PC-9 (cell line): ENCODE measurements at regions not wholly inside any gene's neighbourhood (a gene's known extent, or its start where the extent isn't known, plus 50 kb on each side); places are given as distances from the start of the nearest gene placed in this dataset.

Experiments
- BruUV-seq: library from RNA; stranded (reverse); fragments of 400-500 nt; replicated peaks from 2 replicates; lab custom pipeline; 2021; lab: Mats Ljungman, UMichigan
- CTCF ChIA-PET: fragments of 300-600 bp; sonication (Branson Sonifier 250); formaldehyde crosslinking; loops from one replicate; lab custom pipeline; 2022; ENCODE audit warnings: antibody characterized with exemption; lab: Charles Lee
- POLR2A ChIA-PET: fragments of 300-600 bp; sonication (Branson Sonifier 250); formaldehyde crosslinking; loops from one replicate; lab custom pipeline; 2022; ENCODE audit warnings: antibody characterized with exemption; ENCODE audit not compliant: unreplicated experiment; lab: Charles Lee
- DNase-seq, 2 experiments: peaks; one replicate each; pipeline versions ENCODE4 v3.0.0 to v3.0.0-alpha.2; 2015 to 2022; ENCODE audit warnings: mixed read lengths in 1 of 2
- H2AFZ ChIP-seq: fragments of 200-600 bp; sonication (generic); 2 replicates; pipeline ENCODE4 v1.8.1; 2017; ENCODE audit warnings: antibody characterized with exemption
- H3F3A ChIP-seq: fragments of 200-600 bp; sonication (generic); 2 replicates; pipeline ENCODE4 v1.8.1; 2017; ENCODE audit warnings: antibody characterized with exemption, mild to moderate bottlenecking, low read depth; ENCODE audit not compliant: insufficient read depth
- H3K27ac ChIP-seq: fragments of 200-600 bp; sonication (generic); 2 replicates; pipeline ENCODE4 v1.6.1; 2016; ENCODE audit warnings: mixed run types
- H3K27me3 ChIP-seq: fragments of 200-600 bp; sonication (generic); 2 replicates; pipeline ENCODE4 v1.6.1; 2016; ENCODE audit warnings: low read depth, mixed run types; ENCODE audit not compliant: insufficient read depth
- H3K36me3 ChIP-seq: fragments of 200-600 bp; sonication (generic); 2 replicates; pipeline ENCODE4 v1.6.1; 2016; ENCODE audit warnings: low read depth, mixed run types
- H3K4me1 ChIP-seq: fragments of 200-600 bp; sonication (generic); replicated peaks from 2 replicates; pipeline ENCODE4 v1.6.1; 2016; ENCODE audit warnings: mixed run types; ENCODE audit not compliant: insufficient read depth
- H3K4me2 ChIP-seq: fragments of 200-600 bp; sonication (generic); 2 replicates; pipeline ENCODE4 v1.6.1; 2017; ENCODE audit warnings: mixed run types
- H3K4me3 ChIP-seq: fragments of 200-600 bp; sonication (generic); 2 replicates; pipeline ENCODE4 v1.6.1; 2016; ENCODE audit warnings: mixed run types
- H3K79me2 ChIP-seq: fragments of 200-600 bp; sonication (generic); 2 replicates; pipeline ENCODE4 v1.6.1; 2017; ENCODE audit warnings: low read depth, mixed run types
- H3K9me2 ChIP-seq: fragments of 200-600 bp; sonication (generic); 2 replicates; pipeline ENCODE4 v1.8.1; 2017; ENCODE audit warnings: mild to moderate bottlenecking; ENCODE audit not compliant: insufficient read depth
- H3K9me3 ChIP-seq: fragments of 200-600 bp; sonication (generic); 2 replicates; pipeline ENCODE4 v1.8.1; 2016; ENCODE audit warnings: low read depth; ENCODE audit not compliant: insufficient read depth
- H4K20me1 ChIP-seq: fragments of 200-600 bp; sonication (generic); 2 replicates; pipeline ENCODE4 v1.8.1; 2017; ENCODE audit not compliant: insufficient read depth
- EZH2 ChIP-seq: fragments of 200-600 bp; sonication (generic); IDR thresholded peaks from 2 replicates; pipeline ENCODE4 v1.8.0; 2017; ENCODE audit warnings: antibody characterized with exemption, low read depth
- intact Hi-C: fragments of 100-400 bp; cut with micrococcal nuclease; formaldehyde crosslinking; loops from one replicate; pipeline ENCODE4 v1.10.0; 2022; ENCODE audit not compliant: unreplicated experiment
- TF ChIP-seq, protein P1 (sequence below): fragments of 200-600 bp; sonication (generic); conservative IDR thresholded peaks from 2 replicates; pipeline ENCODE4 v1.6.1; 2017; ENCODE audit warnings: mixed run types, antibody characterized with exemption, mild to moderate bottlenecking, moderate library complexity

DNA sequence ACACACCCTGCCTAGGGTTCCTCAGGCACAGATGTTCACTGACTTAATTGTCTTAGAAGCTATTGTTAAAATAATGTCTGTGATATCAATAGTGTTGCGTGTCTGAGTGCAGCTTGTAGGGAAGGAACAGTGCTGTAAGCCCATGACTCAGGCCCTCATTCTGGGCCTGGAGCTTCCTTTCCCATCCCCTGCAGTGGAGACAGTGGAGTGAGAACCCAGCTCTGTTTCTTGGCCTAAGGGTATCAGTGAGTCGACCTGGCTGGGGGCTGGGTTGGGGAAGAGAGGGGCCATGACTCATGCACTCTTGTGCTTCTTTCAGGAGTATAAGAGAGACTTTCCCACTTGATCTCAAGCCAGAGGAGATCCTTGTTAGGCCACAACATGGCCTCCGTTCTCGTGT, 106.8 kb downstream of the HRH4 start:
- H3K4me2 ChIP-seq = no peak overlapping the region
- no peaks in the 10 kb centered on the region for H3K9me3 ChIP-seq
- no peaks in the 10 kb centered on the region for H3K9me2 ChIP-seq
- intact Hi-C loops = no loop called here
- ChIA-PET POLR2A (no interaction called here), CTCF (no interaction called here)
- no peaks in the 10 kb centered on the region for H3K79me2 ChIP-seq
- H3K36me3 ChIP-seq = no peaks in the 10 kb centered on the region
- no peak overlapping the region for H3K4me3 ChIP-seq
- TF ChIP-seq EZH2 = no peak
- TF ChIP-seq, protein P1, sequence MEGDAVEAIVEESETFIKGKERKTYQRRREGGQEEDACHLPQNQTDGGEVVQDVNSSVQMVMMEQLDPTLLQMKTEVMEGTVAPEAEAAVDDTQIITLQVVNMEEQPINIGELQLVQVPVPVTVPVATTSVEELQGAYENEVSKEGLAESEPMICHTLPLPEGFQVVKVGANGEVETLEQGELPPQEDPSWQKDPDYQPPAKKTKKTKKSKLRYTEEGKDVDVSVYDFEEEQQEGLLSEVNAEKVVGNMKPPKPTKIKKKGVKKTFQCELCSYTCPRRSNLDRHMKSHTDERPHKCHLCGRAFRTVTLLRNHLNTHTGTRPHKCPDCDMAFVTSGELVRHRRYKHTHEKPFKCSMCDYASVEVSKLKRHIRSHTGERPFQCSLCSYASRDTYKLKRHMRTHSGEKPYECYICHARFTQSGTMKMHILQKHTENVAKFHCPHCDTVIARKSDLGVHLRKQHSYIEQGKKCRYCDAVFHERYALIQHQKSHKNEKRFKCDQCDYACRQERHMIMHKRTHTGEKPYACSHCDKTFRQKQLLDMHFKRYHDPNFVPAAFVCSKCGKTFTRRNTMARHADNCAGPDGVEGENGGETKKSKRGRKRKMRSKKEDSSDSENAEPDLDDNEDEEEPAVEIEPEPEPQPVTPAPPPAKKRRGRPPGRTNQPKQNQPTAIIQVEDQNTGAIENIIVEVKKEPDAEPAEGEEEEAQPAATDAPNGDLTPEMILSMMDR = no peak
- DNase-seq = no peak
- H4K20me1 ChIP-seq = no peaks in the 10 kb centered on the region
- no peaks in the 10 kb centered on the region for H3F3A ChIP-seq
- H3K27ac ChIP-seq = no peak overlapping the region
- H2AFZ ChIP-seq = no peak overlapping the region
- no TSS peak for BruUV-seq
- no peaks in the 10 kb centered on the region for H3K4me1 ChIP-seq
- 0 out of 2 replicates have a peak, but pooled peaks cover 6% of the 10 kb centered on the region for H3K27me3 ChIP-seq

DNA sequence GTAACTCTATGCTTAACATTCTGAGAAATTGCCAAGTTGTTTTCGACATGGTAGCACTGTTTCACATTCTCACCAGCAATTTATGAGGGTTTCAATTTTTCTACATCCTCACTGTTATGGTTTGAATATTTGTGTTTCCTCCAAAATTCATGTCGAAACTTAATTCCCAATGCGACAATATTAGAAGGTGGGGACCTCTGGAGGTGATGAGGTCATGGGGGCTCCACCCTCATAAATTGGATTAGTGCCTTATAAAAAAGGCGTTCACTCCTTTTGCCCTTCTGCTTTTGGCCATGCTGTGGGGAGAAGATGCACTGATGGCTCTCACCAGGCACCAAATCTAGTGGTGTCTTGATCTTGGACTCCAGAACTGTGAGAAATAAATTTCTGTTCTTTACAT, 110.3 kb downstream of the HRH4 start:
- H3K79me2 ChIP-seq = no peaks in the 10 kb centered on the region
- H4K20me1 ChIP-seq = no peaks in the 10 kb centered on the region
- H3K4me3 ChIP-seq = no peak overlapping the region
- no peak for DNase-seq
- H3K36me3 ChIP-seq = no peaks in the 10 kb centered on the region
- CTCF ChIA-PET = no interaction called here
- POLR2A ChIA-PET = no interaction called here
- no TSS peak for BruUV-seq
- no peaks in the 10 kb centered on the region for H3K4me1 ChIP-seq
- no peaks in the 10 kb centered on the region for H3K27me3 ChIP-seq
- H3K27ac ChIP-seq = no peak overlapping the region
- no peaks in the 10 kb centered on the region for H3K9me2 ChIP-seq
- no peaks in the 10 kb centered on the region for H3F3A ChIP-seq
- no peaks in the 10 kb centered on the region for H3K9me3 ChIP-seq
- no peak overlapping the region for H3K4me2 ChIP-seq
- no peak for TF ChIP-seq EZH2
- TF ChIP-seq, protein P1 = no peak
- intact Hi-C loops = no loop called here
- no peak overlapping the region for H2AFZ ChIP-seq

DNA sequence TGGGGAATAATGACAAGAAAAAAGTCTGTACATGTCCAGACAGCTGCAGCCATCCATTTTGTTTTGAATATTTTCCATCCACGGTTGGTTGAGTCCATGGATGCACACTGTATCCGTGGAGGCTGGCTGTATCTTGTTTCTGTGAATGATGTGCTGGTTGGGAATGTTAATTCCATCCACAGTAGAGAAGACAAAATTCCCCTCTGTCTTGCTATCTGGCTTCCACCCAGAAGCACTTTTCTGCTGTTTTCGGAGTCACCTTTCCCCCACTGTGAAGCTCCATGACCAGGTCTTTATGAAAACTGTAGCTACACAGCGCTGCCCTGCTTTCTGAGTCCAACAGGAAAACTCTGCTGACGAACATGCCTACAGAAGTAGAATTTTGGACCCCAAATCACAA, 122.3 kb downstream of the HRH4 start:
- Histone ChIP-seq H2AFZ (no peak overlapping the region), H3K9me2 (no peaks in the 10 kb centered on the region), H3K79me2 (no peaks in the 10 kb centered on the region), H3K4me3 (no peak overlapping the region), H3K4me2 (no peak overlapping the region), H3F3A (no peaks in the 10 kb centered on the region), H4K20me1 (no peaks in the 10 kb centered on the region), H3K27ac (no peak overlapping the region), H3K4me1 (no peaks in the 10 kb centered on the region), H3K9me3 (no peaks in the 10 kb centered on the region), H3K27me3 (peaks cover 42% of the 10 kb centered on the region), H3K36me3 (no peaks in the 10 kb centered on the region)
- BruUV-seq = no TSS peak
- intact Hi-C loops = no loop called here
- POLR2A ChIA-PET = no interaction called here
- DNase-seq = no peak
- CTCF ChIA-PET = no interaction called here
- no peak for TF ChIP-seq EZH2
- TF ChIP-seq, protein P1 = no peak
